ENCODE measurements at regions not wholly inside any gene's neighbourhood (a gene's known extent, or its start where the extent isn't known, plus 50 kb on each side); places are given as distances from the start of the nearest gene placed in this dataset.
"Not testable (repeated sequence)": the region's sequence is repeated elsewhere in the genome, so short reads cannot be mapped to it uniquely, and the experiment has no call there.

DNA sequence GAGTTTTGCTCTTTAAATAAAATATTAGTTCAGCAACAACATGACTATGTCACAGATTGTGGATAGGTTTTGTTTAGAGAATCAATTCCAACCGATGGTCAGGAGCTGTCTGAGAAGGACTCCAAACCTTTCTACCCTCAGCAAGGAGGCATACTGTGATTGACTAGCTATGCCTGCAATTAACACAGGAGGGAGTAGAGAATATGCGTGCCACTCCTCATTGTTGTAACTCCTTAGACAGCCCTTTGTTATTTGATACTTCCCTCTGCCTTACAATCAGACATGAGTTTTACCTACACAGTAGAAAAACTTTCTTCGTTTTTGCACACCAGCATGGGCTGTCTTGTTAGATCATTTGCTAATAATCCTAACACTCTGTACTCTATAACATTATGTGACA lies 796.5 kb downstream of the PRIM2 start:
- H3K4me2 ChIP-seq, result no peak overlapping the region
- TF ChIP-seq NRF1 (IDR thresholded peaks at IDR 0.05; ENCODE audit: low read depth, low read length), result no peak
- no peak for TF ChIP-seq JUND (IDR thresholded peaks at IDR 0.05)
- TF ChIP-seq MEF2A (IDR thresholded peaks at IDR 0.05; ENCODE audit: borderline replicate concordance, low read depth), result no peak
- TF ChIP-seq EZH2phosphoT487 (IDR thresholded peaks at IDR 0.05; ENCODE audit: borderline replicate concordance, low read depth), result no peak
- TF ChIP-seq GABPA (IDR thresholded peaks at IDR 0.05; ENCODE audit: low read depth), result no peak
- TF ChIP-seq IRF3 (IDR thresholded peaks at IDR 0.05; ENCODE audit: low read depth, low read length), result no peak
- TF ChIP-seq USF1 (IDR thresholded peaks at IDR 0.05; ENCODE audit: borderline replicate concordance, low read depth), result no peak
- TF ChIP-seq, protein P1, sequence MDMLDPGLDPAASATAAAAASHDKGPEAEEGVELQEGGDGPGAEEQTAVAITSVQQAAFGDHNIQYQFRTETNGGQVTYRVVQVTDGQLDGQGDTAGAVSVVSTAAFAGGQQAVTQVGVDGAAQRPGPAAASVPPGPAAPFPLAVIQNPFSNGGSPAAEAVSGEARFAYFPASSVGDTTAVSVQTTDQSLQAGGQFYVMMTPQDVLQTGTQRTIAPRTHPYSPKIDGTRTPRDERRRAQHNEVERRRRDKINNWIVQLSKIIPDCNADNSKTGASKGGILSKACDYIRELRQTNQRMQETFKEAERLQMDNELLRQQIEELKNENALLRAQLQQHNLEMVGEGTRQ (IDR thresholded peaks at IDR 0.05; ENCODE audit: borderline replicate concordance, low read depth, low read length), result no peak
- TF ChIP-seq, protein P2, sequence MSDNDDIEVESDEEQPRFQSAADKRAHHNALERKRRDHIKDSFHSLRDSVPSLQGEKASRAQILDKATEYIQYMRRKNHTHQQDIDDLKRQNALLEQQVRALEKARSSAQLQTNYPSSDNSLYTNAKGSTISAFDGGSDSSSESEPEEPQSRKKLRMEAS (IDR thresholded peaks at IDR 0.05; ENCODE audit: low read depth), result no peak
- no peak for TF ChIP-seq RXRA (IDR thresholded peaks at IDR 0.05; ENCODE audit: borderline replicate concordance, low read depth)
- TF ChIP-seq, protein P3, sequence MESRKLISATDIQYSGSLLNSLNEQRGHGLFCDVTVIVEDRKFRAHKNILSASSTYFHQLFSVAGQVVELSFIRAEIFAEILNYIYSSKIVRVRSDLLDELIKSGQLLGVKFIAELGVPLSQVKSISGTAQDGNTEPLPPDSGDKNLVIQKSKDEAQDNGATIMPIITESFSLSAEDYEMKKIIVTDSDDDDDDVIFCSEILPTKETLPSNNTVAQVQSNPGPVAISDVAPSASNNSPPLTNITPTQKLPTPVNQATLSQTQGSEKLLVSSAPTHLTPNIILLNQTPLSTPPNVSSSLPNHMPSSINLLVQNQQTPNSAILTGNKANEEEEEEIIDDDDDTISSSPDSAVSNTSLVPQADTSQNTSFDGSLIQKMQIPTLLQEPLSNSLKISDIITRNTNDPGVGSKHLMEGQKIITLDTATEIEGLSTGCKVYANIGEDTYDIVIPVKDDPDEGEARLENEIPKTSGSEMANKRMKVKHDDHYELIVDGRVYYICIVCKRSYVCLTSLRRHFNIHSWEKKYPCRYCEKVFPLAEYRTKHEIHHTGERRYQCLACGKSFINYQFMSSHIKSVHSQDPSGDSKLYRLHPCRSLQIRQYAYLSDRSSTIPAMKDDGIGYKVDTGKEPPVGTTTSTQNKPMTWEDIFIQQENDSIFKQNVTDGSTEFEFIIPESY (IDR thresholded peaks at IDR 0.05; ENCODE audit: borderline replicate concordance, low read depth), result no peak
- TF ChIP-seq, protein P4, sequence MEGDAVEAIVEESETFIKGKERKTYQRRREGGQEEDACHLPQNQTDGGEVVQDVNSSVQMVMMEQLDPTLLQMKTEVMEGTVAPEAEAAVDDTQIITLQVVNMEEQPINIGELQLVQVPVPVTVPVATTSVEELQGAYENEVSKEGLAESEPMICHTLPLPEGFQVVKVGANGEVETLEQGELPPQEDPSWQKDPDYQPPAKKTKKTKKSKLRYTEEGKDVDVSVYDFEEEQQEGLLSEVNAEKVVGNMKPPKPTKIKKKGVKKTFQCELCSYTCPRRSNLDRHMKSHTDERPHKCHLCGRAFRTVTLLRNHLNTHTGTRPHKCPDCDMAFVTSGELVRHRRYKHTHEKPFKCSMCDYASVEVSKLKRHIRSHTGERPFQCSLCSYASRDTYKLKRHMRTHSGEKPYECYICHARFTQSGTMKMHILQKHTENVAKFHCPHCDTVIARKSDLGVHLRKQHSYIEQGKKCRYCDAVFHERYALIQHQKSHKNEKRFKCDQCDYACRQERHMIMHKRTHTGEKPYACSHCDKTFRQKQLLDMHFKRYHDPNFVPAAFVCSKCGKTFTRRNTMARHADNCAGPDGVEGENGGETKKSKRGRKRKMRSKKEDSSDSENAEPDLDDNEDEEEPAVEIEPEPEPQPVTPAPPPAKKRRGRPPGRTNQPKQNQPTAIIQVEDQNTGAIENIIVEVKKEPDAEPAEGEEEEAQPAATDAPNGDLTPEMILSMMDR (IDR thresholded peaks at IDR 0.05), result no peak
- TF ChIP-seq RFX5 (IDR thresholded peaks at IDR 0.05; ENCODE audit: low read length), result no peak
- TF ChIP-seq RCOR1 (IDR thresholded peaks at IDR 0.05; ENCODE audit: low read length), result no peak
- TF ChIP-seq PBX3 (IDR thresholded peaks at IDR 0.05), result no peak
- no peak for TF ChIP-seq FOXJ3 (CRISPR knock-in tag; IDR thresholded peaks at IDR 0.05)
- no peak for TF ChIP-seq CHD2 (IDR thresholded peaks at IDR 0.05; ENCODE audit: low read length, partially characterized antibody)
- TF ChIP-seq TAF1 (IDR thresholded peaks at IDR 0.05; ENCODE audit: borderline replicate concordance, low read depth, low read length), result no peak
- no peak for TF ChIP-seq ELF1 (IDR thresholded peaks at IDR 0.05)
- H3F3A ChIP-seq (replicated peaks; ENCODE audit: insufficient read depth), result no peaks in the 10 kb centered on the region
- 3% methylated on average over 3 of the region's 3 CpGs for WGBS (ENCODE audit: low lambda C conversion rate)
- POLR2A ChIA-PET, result no interaction called here
- H3K79me2 ChIP-seq (ENCODE audit: insufficient read depth), result no peaks in the 10 kb centered on the region
- H3K9me3 ChIP-seq, result no peaks in the 10 kb centered on the region
- H4K20me1 ChIP-seq (ENCODE audit: insufficient read depth), result no peaks in the 10 kb centered on the region
- no peak overlapping the region for H3K4me3 ChIP-seq (ENCODE audit: low read depth in 2 of 2, low read length in 1 of 2)
- no peak for DNase-seq
- H3K9ac ChIP-seq, result no peak overlapping the region
- no peaks in the 10 kb centered on the region for H3K4me1 ChIP-seq (ENCODE audit: control insufficient read depth in 1 of 2, insufficient read depth in 2 of 2, low read depth in 1 of 2, low read length in 1 of 2)
- H3K9me2 ChIP-seq, result no peaks in the 10 kb centered on the region
- H3K27me3 ChIP-seq (ENCODE audit: insufficient read depth), result no peaks in the 10 kb centered on the region
- CTCF ChIA-PET, result no interaction called here
- no peak overlapping the region for H3K27ac ChIP-seq (ENCODE audit: low read depth in 2 of 2, low read length in 1 of 2)
- no peak overlapping the region for H2AFZ ChIP-seq (ENCODE audit: low read depth)
- H3K36me3 ChIP-seq (replicated peaks in 1 of 2; ENCODE audit: control insufficient read depth in 1 of 2, insufficient read depth in 2 of 2, low read length in 1 of 2), result no peaks in the 10 kb centered on the region

DNA sequence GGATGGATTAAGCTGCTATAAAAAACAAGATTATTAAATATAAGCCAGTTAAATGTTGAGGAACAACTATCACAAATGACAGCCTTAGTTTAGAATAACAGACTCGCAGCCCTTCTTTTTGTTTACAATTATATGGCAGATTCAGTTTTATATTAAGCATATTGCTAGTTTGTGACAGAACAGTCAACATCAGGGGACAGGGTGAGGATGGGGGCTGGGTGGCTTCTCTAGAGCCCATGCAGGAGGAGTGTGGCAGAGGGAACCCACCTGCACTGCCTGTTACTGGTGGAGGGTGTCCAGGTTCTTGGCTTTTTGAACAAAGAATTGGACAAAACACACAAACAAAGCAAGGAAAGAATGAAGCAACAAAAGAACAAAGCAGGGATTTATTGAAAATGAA lies 799.7 kb downstream of the PRIM2 start:
- CTCF ChIA-PET; H3K27me3 ChIP-seq (ENCODE audit: insufficient read depth); H3K27ac ChIP-seq (ENCODE audit: low read depth in 2 of 2, low read length in 1 of 2); DNase-seq; H2AFZ ChIP-seq (ENCODE audit: low read depth); POLR2A ChIA-PET; H3K4me3 ChIP-seq (ENCODE audit: low read depth in 2 of 2, low read length in 1 of 2); H4K20me1 ChIP-seq (ENCODE audit: insufficient read depth); H3K79me2 ChIP-seq (ENCODE audit: insufficient read depth); H3K9me3 ChIP-seq; H3K9ac ChIP-seq; H3K4me1 ChIP-seq (ENCODE audit: control insufficient read depth in 1 of 2, insufficient read depth in 2 of 2, low read depth in 1 of 2, low read length in 1 of 2); H3K9me2 ChIP-seq; H3K36me3 ChIP-seq (replicated peaks in 1 of 2; ENCODE audit: control insufficient read depth in 1 of 2, insufficient read depth in 2 of 2, low read length in 1 of 2); H3F3A ChIP-seq (replicated peaks; ENCODE audit: insufficient read depth): not testable (repeated sequence)
- 12% methylated on average over 1 of the region's 1 CpG for WGBS (ENCODE audit: low lambda C conversion rate)
- H3K4me2 ChIP-seq, result peak overlapping the region; percentile 41; the same call in 1 of the 2 replicates

All from SK-N-SH (cell line).